GM23338 (cell line): ENCODE measurements at regions not wholly inside any gene's neighbourhood (a gene's known extent, or its start where the extent isn't known, plus 50 kb on each side); places are given as distances from the start of the nearest gene placed in this dataset.
A peak's percentile ranks its signal among the peaks of the same experiment; 100 is the strongest.

Experiments used
- ATAC-seq: fragments of 200-7000 bp; cut with Tn5 transposase; 3 replicates; pipeline ENCODE4 v1.9.1; 2020
- DNase-seq: peaks from one replicate; pipeline ENCODE4 v3.0.0-alpha.2; 2015; ENCODE audit warnings: low spot score
- H2AFZ ChIP-seq: fragments of 200-600 bp; sonication (generic); 2 replicates; pipeline ENCODE4 v1.8.0; 2016; ENCODE audit warnings: antibody characterized with exemption, mild to moderate bottlenecking, moderate library complexity
- H3F3A ChIP-seq: fragments of 200-600 bp; sonication (generic); replicated peaks from 2 replicates; pipeline ENCODE4 v1.8.0; 2017; ENCODE audit warnings: antibody characterized with exemption, mixed run types, low read depth
- H3K27ac ChIP-seq: fragments of 200-600 bp; sonication (generic); 2 replicates; pipeline ENCODE4 v1.6.1; 2016; ENCODE audit warnings: low read depth
- H3K27me3 ChIP-seq: fragments of 200-600 bp; sonication (generic); 2 replicates; pipeline ENCODE4 v1.8.0; 2016; ENCODE audit warnings: mild to moderate bottlenecking, mixed run types, moderate library complexity; ENCODE audit not compliant: insufficient read depth
- H3K36me3 ChIP-seq: fragments of 200-600 bp; sonication (generic); 2 replicates; pipeline ENCODE4 v1.8.0; 2016; ENCODE audit warnings: mild to moderate bottlenecking; ENCODE audit not compliant: insufficient read depth
- H3K4me1 ChIP-seq: fragments of 200-600 bp; sonication (generic); 2 replicates; pipeline ENCODE4 v1.8.0; 2016; ENCODE audit warnings: mild to moderate bottlenecking, moderate library complexity; ENCODE audit not compliant: insufficient read depth
- H3K4me2 ChIP-seq: fragments of 200-600 bp; sonication (generic); 2 replicates; pipeline ENCODE4 v1.7.1; 2017; ENCODE audit warnings: mixed run types
- H3K4me3 ChIP-seq: fragments of 200-600 bp; sonication (generic); 2 replicates; pipeline ENCODE4 v1.6.1; 2016; ENCODE audit warnings: mixed run types
- H3K79me2 ChIP-seq: fragments of 200-600 bp; sonication (generic); replicated peaks from 2 replicates; pipeline ENCODE4 v1.8.0; 2017; ENCODE audit warnings: mild to moderate bottlenecking; ENCODE audit not compliant: insufficient read depth
- H3K9me2 ChIP-seq: fragments of 200-600 bp; sonication (generic); 2 replicates; pipeline ENCODE4 v1.8.0; 2017; ENCODE audit not compliant: insufficient read depth
- H4K20me1 ChIP-seq: fragments of 200-600 bp; sonication (generic); replicated peaks from 2 replicates; pipeline ENCODE4 v1.8.0; 2017; ENCODE audit warnings: mild to moderate bottlenecking; ENCODE audit not compliant: insufficient read depth
- H3K27ac Mint-ChIP-seq: 2 replicates; pipeline ENCODE4 v1.8.0; 2020; ENCODE audit warnings: inconsistent platforms, mild to moderate bottlenecking, moderate library complexity, mixed read lengths
- H3K27me3 Mint-ChIP-seq: 3 replicates; pipeline ENCODE4 v1.8.0; 2022; ENCODE audit warnings: low read depth, mild to moderate bottlenecking, moderate library complexity, mixed read lengths, inconsistent platforms; ENCODE audit not compliant: insufficient read depth, poor library complexity
- H3K36me3 Mint-ChIP-seq: 3 replicates; pipeline ENCODE4 v1.8.0; 2021; ENCODE audit warnings: low read depth, mild to moderate bottlenecking, inconsistent platforms, moderate library complexity, mixed read lengths
- H3K4me1 Mint-ChIP-seq: 3 replicates; pipeline ENCODE4 v1.8.0; 2020; ENCODE audit warnings: mild to moderate bottlenecking, inconsistent platforms, mixed read lengths
- H3K4me3 Mint-ChIP-seq: 3 replicates; pipeline ENCODE4 v1.8.0; 2021; ENCODE audit warnings: moderate library complexity, mild to moderate bottlenecking, inconsistent platforms, mixed read lengths
- H3K9me3 Mint-ChIP-seq: 3 replicates; pipeline ENCODE4 v1.8.0; 2020; ENCODE audit warnings: moderate library complexity, mild to moderate bottlenecking, inconsistent platforms, mixed read lengths
- CREB1 ChIP-seq: fragments of 250-450 bp; sonication (Bioruptor Pico); IDR thresholded peaks from 2 replicates; pipeline ENCODE4 v1.5.0; 2020; ENCODE audit warnings: low read depth, mild to moderate bottlenecking, moderate library complexity
- EZH2 ChIP-seq: fragments of 200-600 bp; sonication (generic); IDR thresholded peaks from one replicate; pipeline ENCODE4 v1.8.0; 2017; ENCODE audit warnings: antibody characterized with exemption, mild to moderate bottlenecking, low read depth; ENCODE audit not compliant: unreplicated experiment
- JUNB ChIP-seq: IDR thresholded peaks from one replicate; pipeline ENCODE4 v1.6.1; 2016; ENCODE audit warnings: antibody characterized with exemption; ENCODE audit not compliant: unreplicated experiment
- NANOG ChIP-seq: IDR thresholded peaks from 2 replicates; pipeline ENCODE4 v1.6.1; 2016; ENCODE audit warnings: antibody characterized with exemption, borderline replicate concordance
- POLR2AphosphoS5 ChIP-seq: IDR thresholded peaks from 2 replicates; pipeline ENCODE4 v1.6.1; 2016; ENCODE audit warnings: antibody characterized with exemption, low read depth
- REST ChIP-seq: IDR thresholded peaks from one replicate; pipeline ENCODE4 v1.6.1; 2018; ENCODE audit warnings: antibody characterized with exemption; ENCODE audit not compliant: unreplicated experiment
- STAT1 ChIP-seq: IDR thresholded peaks from one replicate; pipeline ENCODE4 v1.6.1; 2016; ENCODE audit warnings: antibody characterized with exemption; ENCODE audit not compliant: unreplicated experiment

GRCh38 chr9:79201636-79202035 is 370.1 kb upstream of the TLE4 start:
- no peak for ATAC-seq
- no peak overlapping the region for H3K27ac ChIP-seq

GRCh38 chr9:79208791-79209396 is 362.9 kb upstream of the TLE4 start:
- H3K27ac ChIP-seq = no peak overlapping the region
- ATAC-seq (peak; percentile 71), DNase-seq (peak; percentile 59)
- no peak for TF ChIP-seq CREB1
- no peak for TF ChIP-seq JUNB
- no peak for TF ChIP-seq STAT1
- no peak for TF ChIP-seq EZH2
- TF ChIP-seq REST = no peak
- TF ChIP-seq POLR2AphosphoS5 = no peak

More at GRCh38 chr9:79201636-79202035, 370.1 kb upstream of the TLE4 start:
- Histone ChIP-seq H3K9me2 (0 out of 2 replicates have a peak, but pooled peaks cover 7% of the 10 kb centered on the region), H3K36me3 (no peaks in the 10 kb centered on the region), H2AFZ (no peak overlapping the region), H3K4me3 (no peak overlapping the region), H3F3A (no peaks in the 10 kb centered on the region), H3K27me3 (no peaks in the 10 kb centered on the region), H3K79me2 (no peaks in the 10 kb centered on the region), H3K4me1 (0 out of 2 replicates have a peak, but pooled peaks cover 2% of the 10 kb centered on the region), H4K20me1 (no peaks in the 10 kb centered on the region), H3K4me2 (peak overlapping the region; percentile 11; the same call in 1 of the 2 replicates)
- Mint-ChIP-seq H3K27me3 (peaks cover 5% of the 10 kb centered on the region), H3K36me3 (no peaks in the 10 kb centered on the region), H3K27ac (no peak overlapping the region), H3K4me1 (peaks cover 13% of the 10 kb centered on the region; the same call in 2 of the 3 replicates), H3K9me3 (no peaks in the 10 kb centered on the region), H3K4me3 (no peak overlapping the region)
- peak; percentile 39 for DNase-seq
- TF ChIP-seq REST = no peak
- no peak for TF ChIP-seq JUNB
- peak; percentile 68; the same call in 1 of the 2 replicates for TF ChIP-seq NANOG

More at GRCh38 chr9:79208791-79209396, 362.9 kb upstream of the TLE4 start:
- H3K27ac Mint-ChIP-seq = no peak overlapping the region; the same call in 1 of the 2 replicates
- Histone ChIP-seq H3K27me3 (no peaks in the 10 kb centered on the region), H3K4me1 (peaks cover 22% of the 10 kb centered on the region), H3K4me3 (no peak overlapping the region), H3K9me2 (0 out of 2 replicates have a peak, but pooled peaks cover 3% of the 10 kb centered on the region), H2AFZ (no peak overlapping the region), H3F3A (no peaks in the 10 kb centered on the region), H4K20me1 (no peaks in the 10 kb centered on the region), H3K4me2 (0 out of 2 replicates have a peak overlapping the region, but pooled peaks have one; percentile 9), H3K36me3 (no peaks in the 10 kb centered on the region), H3K79me2 (no peaks in the 10 kb centered on the region)
- no peaks in the 10 kb centered on the region for H3K9me3 Mint-ChIP-seq
- no peak overlapping the region for H3K4me3 Mint-ChIP-seq
- H3K36me3 Mint-ChIP-seq = no peaks in the 10 kb centered on the region
- H3K4me1 Mint-ChIP-seq = peaks cover 19% of the 10 kb centered on the region
- H3K27me3 Mint-ChIP-seq = no peaks in the 10 kb centered on the region
